HFFc6 (cell line): ENCODE measurements at regions not wholly inside any gene's neighbourhood (a gene's known extent, or its start where the extent isn't known, plus 50 kb on each side); places are given as distances from the start of the nearest gene placed in this dataset.
A peak's percentile ranks its signal among the peaks of the same experiment; 100 is the strongest.
"Not testable (repeated sequence)": the region's sequence is repeated elsewhere in the genome, so short reads cannot be mapped to it uniquely, and the experiment has no call there.

Experiments used
- DNase-seq: peaks from one replicate; pipeline ENCODE4 v3.0.0-alpha.2; 2018
- H3K27ac Mint-ChIP-seq: 2 replicates; pipeline ENCODE4 v1.8.0; 2020; ENCODE audit warnings: mild to moderate bottlenecking, mixed read lengths
- H3K27me3 Mint-ChIP-seq: 2 replicates; pipeline ENCODE4 v1.8.0; 2021; ENCODE audit warnings: mild to moderate bottlenecking, moderate library complexity, mixed read lengths; ENCODE audit not compliant: insufficient read depth
- H3K36me3 Mint-ChIP-seq: 2 replicates; pipeline ENCODE4 v1.8.0; 2021; ENCODE audit warnings: low read depth, mixed read lengths
- H3K4me1 Mint-ChIP-seq: 2 replicates; pipeline ENCODE4 v1.8.0; 2020; ENCODE audit warnings: low read depth, mixed read lengths
- H3K4me3 Mint-ChIP-seq: 2 replicates; pipeline ENCODE4 v1.8.0; 2020; ENCODE audit warnings: mild to moderate bottlenecking, moderate library complexity, mixed read lengths
- H3K9me3 Mint-ChIP-seq: 2 replicates; pipeline ENCODE4 v1.8.0; 2020; ENCODE audit warnings: mild to moderate bottlenecking, mixed read lengths
- TF ChIP-seq, protein P1 (sequence below): fragments of 200-600 bp; sonication (generic); IDR thresholded peaks from 2 replicates; pipeline ENCODE4 v1.5.0; 2021; ENCODE audit warnings: antibody characterized with exemption, mild to moderate bottlenecking

DNA sequence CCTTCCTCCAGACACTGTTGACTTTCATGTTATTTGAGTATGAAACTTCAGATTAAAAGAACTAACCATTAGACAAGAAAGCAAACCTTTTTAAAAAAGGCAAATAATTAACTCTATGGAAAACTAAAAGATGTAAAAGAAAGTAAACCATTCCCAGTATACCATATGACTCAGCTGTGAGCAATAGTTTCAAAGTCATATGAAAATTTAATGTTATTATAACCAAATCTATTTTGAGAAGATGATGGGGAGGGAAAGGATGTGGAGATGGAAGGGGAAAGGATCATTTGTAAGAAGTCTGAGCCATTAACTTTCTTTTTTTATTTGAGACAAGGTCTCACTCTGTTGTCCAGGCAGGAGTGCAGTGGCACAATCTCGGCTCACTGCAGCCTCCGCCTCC, 131.8 kb downstream of the IRX5 start:
- no peaks in the 10 kb centered on the region for H3K36me3 Mint-ChIP-seq
- H3K4me3 Mint-ChIP-seq: peak overlapping the region; percentile 15; the same call in 1 of the 2 replicates
- H3K27me3 Mint-ChIP-seq: peaks cover 8% of the 10 kb centered on the region
- TF ChIP-seq, protein P1, sequence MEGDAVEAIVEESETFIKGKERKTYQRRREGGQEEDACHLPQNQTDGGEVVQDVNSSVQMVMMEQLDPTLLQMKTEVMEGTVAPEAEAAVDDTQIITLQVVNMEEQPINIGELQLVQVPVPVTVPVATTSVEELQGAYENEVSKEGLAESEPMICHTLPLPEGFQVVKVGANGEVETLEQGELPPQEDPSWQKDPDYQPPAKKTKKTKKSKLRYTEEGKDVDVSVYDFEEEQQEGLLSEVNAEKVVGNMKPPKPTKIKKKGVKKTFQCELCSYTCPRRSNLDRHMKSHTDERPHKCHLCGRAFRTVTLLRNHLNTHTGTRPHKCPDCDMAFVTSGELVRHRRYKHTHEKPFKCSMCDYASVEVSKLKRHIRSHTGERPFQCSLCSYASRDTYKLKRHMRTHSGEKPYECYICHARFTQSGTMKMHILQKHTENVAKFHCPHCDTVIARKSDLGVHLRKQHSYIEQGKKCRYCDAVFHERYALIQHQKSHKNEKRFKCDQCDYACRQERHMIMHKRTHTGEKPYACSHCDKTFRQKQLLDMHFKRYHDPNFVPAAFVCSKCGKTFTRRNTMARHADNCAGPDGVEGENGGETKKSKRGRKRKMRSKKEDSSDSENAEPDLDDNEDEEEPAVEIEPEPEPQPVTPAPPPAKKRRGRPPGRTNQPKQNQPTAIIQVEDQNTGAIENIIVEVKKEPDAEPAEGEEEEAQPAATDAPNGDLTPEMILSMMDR: no peak
- DNase-seq: peak; percentile 3
- peaks cover 8% of the 10 kb centered on the region; the same call in 1 of the 2 replicates for H3K4me1 Mint-ChIP-seq
- 0 out of 2 replicates have a peak overlapping the region, but pooled peaks have one; percentile 3 for H3K27ac Mint-ChIP-seq
- H3K9me3 Mint-ChIP-seq: no peaks in the 10 kb centered on the region; the same call in 1 of the 2 replicates

DNA sequence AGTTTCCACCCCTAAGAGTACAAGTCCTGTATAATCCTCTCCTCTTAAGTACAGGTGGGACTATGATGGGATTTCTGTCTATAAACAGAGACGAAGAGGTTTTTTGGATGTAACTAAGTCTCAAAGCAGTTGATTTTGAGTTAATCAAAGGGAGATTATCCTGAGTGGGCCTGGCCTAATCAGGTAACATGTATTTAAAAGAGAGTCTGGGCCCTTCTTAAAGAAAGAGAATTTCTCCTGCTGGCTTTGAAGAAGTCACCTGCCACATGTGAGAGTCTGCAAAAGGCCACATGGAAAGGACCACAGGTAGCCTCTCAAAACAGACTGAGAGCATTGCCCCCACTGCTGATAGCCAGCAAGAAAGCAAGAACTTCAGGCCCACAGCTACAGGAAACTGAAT, 142.3 kb downstream of the IRX5 start:
- Mint-ChIP-seq H3K9me3 (peaks cover 21% of the 10 kb centered on the region), H3K4me1 (no peaks in the 10 kb centered on the region), H3K27me3 (peaks cover 2% of the 10 kb centered on the region), H3K36me3 (no peaks in the 10 kb centered on the region), H3K27ac (no peak overlapping the region), H3K4me3 (no peak overlapping the region)
- DNase-seq: no peak
- TF ChIP-seq, protein P1: no peak

DNA sequence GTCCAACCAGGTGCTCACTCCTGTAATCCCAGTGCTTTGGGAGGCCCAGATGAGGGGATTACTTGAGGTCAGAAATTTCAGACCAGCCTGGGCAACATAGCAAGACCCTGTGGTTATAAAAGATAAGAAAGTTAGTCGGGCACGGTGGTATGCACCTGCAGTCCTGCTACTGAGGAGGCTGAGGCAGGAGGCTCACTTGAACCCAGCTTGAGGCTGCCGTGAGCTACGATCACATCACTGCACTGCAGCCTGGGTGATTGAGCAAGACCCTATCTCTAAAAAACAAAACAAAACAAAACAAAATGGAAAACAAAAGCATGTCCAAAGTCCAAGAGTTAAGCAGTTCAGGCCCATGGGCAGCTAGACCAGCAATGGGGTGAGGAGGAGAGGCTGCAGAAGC, 143.2 kb downstream of the IRX5 start:
- H3K4me3 Mint-ChIP-seq: no peak overlapping the region
- no peak for DNase-seq
- H3K27me3 Mint-ChIP-seq: peaks cover 2% of the 10 kb centered on the region
- no peaks in the 10 kb centered on the region for H3K4me1 Mint-ChIP-seq
- no peaks in the 10 kb centered on the region for H3K36me3 Mint-ChIP-seq
- TF ChIP-seq, protein P1: no peak
- no peak overlapping the region for H3K27ac Mint-ChIP-seq
- H3K9me3 Mint-ChIP-seq: peaks cover 21% of the 10 kb centered on the region

DNA sequence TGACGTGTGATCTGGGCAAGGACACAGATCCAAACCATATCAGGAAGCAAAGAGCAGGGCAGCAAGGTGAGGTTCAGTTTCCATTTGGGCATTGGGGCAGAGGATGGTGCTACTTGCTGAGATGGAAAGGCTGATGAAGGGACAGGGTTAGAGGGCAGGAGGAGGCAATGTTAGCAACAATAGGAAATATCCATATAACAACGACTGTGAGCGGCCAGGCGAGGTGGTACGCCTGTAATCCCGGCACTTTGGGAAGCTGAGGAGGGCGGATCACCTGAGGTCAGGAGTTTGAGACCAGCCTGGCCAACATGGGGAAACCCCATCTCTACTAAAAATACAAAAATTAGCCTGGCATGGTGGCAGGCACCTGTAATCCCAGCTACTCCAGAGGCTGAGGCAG, 144.5 kb downstream of the IRX5 start:
- H3K36me3 Mint-ChIP-seq, DNase-seq, H3K4me1 Mint-ChIP-seq, H3K27ac Mint-ChIP-seq, H3K4me3 Mint-ChIP-seq, H3K27me3 Mint-ChIP-seq: not testable (repeated sequence)
- H3K9me3 Mint-ChIP-seq: peaks cover 26% of the 10 kb centered on the region

DNA sequence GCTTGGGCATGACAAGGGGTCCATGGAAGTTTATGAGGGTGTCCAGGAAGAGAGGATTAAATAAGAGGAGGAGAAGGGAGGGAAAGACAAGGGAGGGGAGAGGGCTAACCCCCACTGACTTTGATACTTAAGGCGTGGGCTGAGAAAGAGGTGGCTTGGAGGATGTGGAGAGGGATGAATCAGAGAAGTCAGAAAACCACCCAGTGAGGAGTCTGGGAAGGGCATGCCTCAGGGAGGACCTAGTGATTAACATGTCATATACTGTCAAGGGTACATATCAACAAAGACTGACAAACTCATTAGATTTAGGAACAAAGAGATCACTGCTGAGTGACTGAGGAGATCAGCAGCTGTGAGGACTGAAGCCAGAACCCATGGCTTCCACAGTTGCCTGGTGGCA, 145.4 kb downstream of the IRX5 start:
- TF ChIP-seq, protein P1: no peak
- H3K9me3 Mint-ChIP-seq: peaks cover 19% of the 10 kb centered on the region
- H3K4me3 Mint-ChIP-seq: no peak overlapping the region
- H3K36me3 Mint-ChIP-seq: no peaks in the 10 kb centered on the region
- peaks cover 6% of the 10 kb centered on the region for H3K27me3 Mint-ChIP-seq
- no peaks in the 10 kb centered on the region for H3K4me1 Mint-ChIP-seq
- no peak overlapping the region for H3K27ac Mint-ChIP-seq
- DNase-seq: no peak

DNA sequence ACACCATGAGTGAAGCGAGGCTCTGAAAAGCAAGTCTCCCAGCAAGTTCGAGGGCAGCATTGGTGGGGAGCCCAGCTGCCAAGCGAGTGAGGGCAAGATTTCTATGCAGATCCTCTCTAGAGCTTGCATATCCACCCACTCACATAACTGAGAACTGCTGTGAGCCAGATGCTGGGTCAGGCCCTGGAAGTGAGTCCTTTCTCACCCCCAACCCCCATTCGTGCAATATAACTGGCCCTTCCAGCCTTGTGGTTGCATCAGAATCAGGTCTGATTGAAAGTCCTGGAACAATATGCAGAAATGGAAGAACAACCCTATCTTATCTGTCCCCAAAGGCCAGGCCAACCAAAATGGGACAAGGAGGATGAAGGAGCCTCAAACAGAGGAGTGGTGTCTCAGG, 146.6 kb downstream of the IRX5 start:
- Mint-ChIP-seq H3K4me1 (no peaks in the 10 kb centered on the region), H3K4me3 (no peak overlapping the region), H3K9me3 (peaks cover 22% of the 10 kb centered on the region), H3K27ac (no peak overlapping the region), H3K27me3 (peaks cover 8% of the 10 kb centered on the region), H3K36me3 (no peaks in the 10 kb centered on the region)
- no peak for DNase-seq
- TF ChIP-seq, protein P1: no peak
